Panc1 (cell line): ENCODE measurements at regions not wholly inside any gene's neighbourhood (a gene's known extent, or its start where the extent isn't known, plus 50 kb on each side); places are given as distances from the start of the nearest gene placed in this dataset.
A peak's percentile ranks its signal among the peaks of the same experiment; 100 is the strongest.
"Not testable (repeated sequence)": the region's sequence is repeated elsewhere in the genome, so short reads cannot be mapped to it uniquely, and the experiment has no call there.

Source experiments
- ATAC-seq: fragments of 200-7000 bp; cut with Tn5 transposase; 2 replicates; pipeline ENCODE4 v1.9.1; 2020; ENCODE audit warnings: mild to moderate bottlenecking, moderate library complexity
- BruUV-seq: library from RNA; stranded (reverse); fragments of 400-500 nt; replicated peaks from 2 replicates; lab custom pipeline; 2021; lab: Mats Ljungman, UMichigan
- CTCF ChIA-PET: fragments of 300-600 bp; sonication (Branson Sonifier 250); formaldehyde crosslinking; loops from one replicate; lab custom pipeline; 2022; ENCODE audit warnings: antibody characterized with exemption; lab: Charles Lee
- POLR2A ChIA-PET: fragments of 300-600 bp; sonication (Branson Sonifier 250); formaldehyde crosslinking; loops from one replicate; lab custom pipeline; 2022; ENCODE audit warnings: antibody characterized with exemption; lab: Charles Lee
- DNase-seq: peaks from one replicate; pipeline ENCODE4 v3.0.0-alpha.2; 2010; ENCODE audit warnings: low read depth, low spot score
- H3K27ac ChIP-seq: 2 replicates; pipeline ENCODE4 v1.5.1; 2011; ENCODE audit warnings: mild to moderate bottlenecking, low read length, inconsistent platforms
- H3K27me3 ChIP-seq: fragments of 200-500 bp; sonication (Bioruptor generic); 2 replicates; pipeline ENCODE4 v1.6.0; 2014; ENCODE audit warnings: low read length, inconsistent platforms; ENCODE audit not compliant: control insufficient read depth, insufficient read depth
- H3K36me3 ChIP-seq: fragments of 200-500 bp; sonication (Bioruptor generic); 2 replicates; pipeline ENCODE4 v1.5.1; 2014; ENCODE audit warnings: inconsistent platforms, mild to moderate bottlenecking, low read length, moderate library complexity; ENCODE audit not compliant: control insufficient read depth, insufficient read depth
- H3K4me1 ChIP-seq: 2 replicates; pipeline ENCODE4 v1.5.1; 2011; ENCODE audit warnings: inconsistent platforms, mild to moderate bottlenecking, low read length, moderate library complexity; ENCODE audit not compliant: control insufficient read depth, insufficient read depth
- H3K4me3 ChIP-seq, 2 experiments: 2 replicates each; pipeline ENCODE4 v1.5.1; 2011 to 2012; ENCODE audit warnings: low read depth in 2 of 2, low read length in 2 of 2, mild to moderate bottlenecking in 2 of 2, inconsistent platforms in 1 of 2, moderate library complexity in 1 of 2
- H3K9me3 ChIP-seq: fragments of 200-500 bp; sonication (Bioruptor generic); 2 replicates; pipeline ENCODE4 v1.5.1; 2014; ENCODE audit warnings: low read depth, mild to moderate bottlenecking, inconsistent platforms, low read length, moderate library complexity; ENCODE audit not compliant: control insufficient read depth, insufficient read depth
- CTCF ChIP-seq: fragments of 450-650 bp; IDR thresholded peaks from 2 replicates; pipeline ENCODE4 v1.5.1; 2017; ENCODE audit warnings: mild to moderate bottlenecking
- POLR2AphosphoS5 ChIP-seq: IDR thresholded peaks from 2 replicates; pipeline ENCODE4 v1.6.1; 2012; ENCODE audit warnings: mild to moderate bottlenecking, low read depth, low read length, moderate library complexity
- REST ChIP-seq, 2 experiments: IDR thresholded peaks; 2 replicates each; pipeline ENCODE4 v1.6.1; 2011 to 2012; ENCODE audit warnings: low read depth in 2 of 2, control low read depth in 1 of 2, low read length in 1 of 2, mild to moderate bottlenecking in 1 of 2, moderate library complexity in 1 of 2; ENCODE audit not compliant: insufficient read depth in 1 of 2
- SIN3A ChIP-seq: IDR thresholded peaks from 2 replicates; pipeline ENCODE4 v1.6.1; 2012; ENCODE audit warnings: low read depth, mild to moderate bottlenecking, low read length, moderate library complexity, borderline replicate concordance; ENCODE audit not compliant: insufficient read depth
- TCF7L2 ChIP-seq: IDR thresholded peaks from 2 replicates; pipeline ENCODE4 v1.6.1; 2011; ENCODE audit warnings: mild to moderate bottlenecking, low read depth, low read length, inconsistent platforms
- in situ Hi-C: cut with HindIII; loops from 2 replicates; pipeline ENCODE4 v1.10.0; 2016; ENCODE audit warnings: low sequenced_read_pairs, low pct_unique_long_range_greater_than_20kb
- intact Hi-C: fragments of 100-400 bp; cut with micrococcal nuclease; formaldehyde crosslinking; loops from one replicate; pipeline ENCODE4 v1.10.0; 2022; ENCODE audit not compliant: unreplicated experiment

GRCh38 chr7:106367018-106367420 lies 82.2 kb upstream of the NAMPT start:
- no peaks in the 10 kb centered on the region for H3K27me3 ChIP-seq
- no peak for TF ChIP-seq POLR2AphosphoS5
- TF ChIP-seq CTCF, result peak; percentile 10; the same call in 1 of the 2 replicates
- intact Hi-C loops, result no loop called here
- H3K27ac ChIP-seq, result no peak overlapping the region
- no peak for ATAC-seq
- H3K9me3 ChIP-seq, result no peaks in the 10 kb centered on the region
- POLR2A ChIA-PET, result no interaction called here
- CTCF ChIA-PET, result no interaction called here
- H3K4me3 ChIP-seq, result no peak overlapping the region
- no peaks in the 10 kb centered on the region for H3K36me3 ChIP-seq
- no peak for DNase-seq
- in situ Hi-C loops, result no loop called here
- H3K4me1 ChIP-seq, result no peaks in the 10 kb centered on the region
- BruUV-seq, result no TSS peak

GRCh38 chr7:106365252-106366005 lies 80.6 kb upstream of the NAMPT start:
- CTCF ChIA-PET, result no interaction called here
- H3K4me3 ChIP-seq, result no peak overlapping the region
- intact Hi-C loops, result no loop called here

GRCh38 chr7:106362507-106362906 lies 77.7 kb upstream of the NAMPT start:
- BruUV-seq, result not testable (repeated sequence)

More at GRCh38 chr7:106365252-106366005, 80.6 kb upstream of the NAMPT start:
- H3K27me3 ChIP-seq, result no peaks in the 10 kb centered on the region
- ATAC-seq, result no peak
- POLR2A ChIA-PET, result no interaction called here
- no peaks in the 10 kb centered on the region for H3K9me3 ChIP-seq
- in situ Hi-C loops, result no loop called here
- H3K36me3 ChIP-seq, result no peaks in the 10 kb centered on the region
- DNase-seq, result no peak
- no TSS peak for BruUV-seq
- H3K27ac ChIP-seq, result no peak overlapping the region
- TF ChIP-seq CTCF, result no peak
- TF ChIP-seq POLR2AphosphoS5, result no peak
- no peak for TF ChIP-seq SIN3A
- no peak for TF ChIP-seq REST (IDR thresholded peaks at IDR 0.05; ENCODE audit: insufficient read depth in 1 of 2, low read depth in 2 of 2, low read length in 1 of 2)
- TF ChIP-seq TCF7L2, result no peak
- H3K4me1 ChIP-seq, result no peaks in the 10 kb centered on the region

More at GRCh38 chr7:106362507-106362906, 77.7 kb upstream of the NAMPT start:
- H3K27me3 ChIP-seq, in situ Hi-C loops, POLR2A ChIA-PET, H3K4me1 ChIP-seq, ATAC-seq, H3K4me3 ChIP-seq, DNase-seq, H3K27ac ChIP-seq, H3K36me3 ChIP-seq, intact Hi-C loops, H3K9me3 ChIP-seq, CTCF ChIA-PET: not testable (repeated sequence)
